Non-pigmented ciliary epithelial cell (primary cell): ENCODE measurements at regions not wholly inside any gene's neighbourhood (a gene's known extent, or its start where the extent isn't known, plus 50 kb on each side); places are given as distances from the start of the nearest gene placed in this dataset.

ENCODE experiments used
- DNase-seq: peaks from one replicate; pipeline ENCODE4 v3.0.0-alpha.2; 2010; ENCODE audit warnings: low read depth

GRCh38 chr20:11447371-11448100 is 470.2 kb upstream of the BTBD3 start:
- DNase-seq, result no peak

- no peak for DNase-seq
These were observed 469.1 kb upstream of the BTBD3 start for GRCh38 chr20:11448554-11448953.

- DNase-seq, result no peak
These were observed 465.9 kb upstream of the BTBD3 start for GRCh38 chr20:11451793-11452291.

- no peak for DNase-seq
These were observed 465.4 kb upstream of the BTBD3 start for GRCh38 chr20:11452326-11452725.

GRCh38 chr20:11453430-11453829 is 464.3 kb upstream of the BTBD3 start:
- DNase-seq, result peak; percentile 83

GRCh38 chr20:11454966-11455799 is 462.5 kb upstream of the BTBD3 start:
- DNase-seq, result no peak

- DNase-seq, result no peak
These were observed 460.2 kb upstream of the BTBD3 start for GRCh38 chr20:11457488-11457887.

- DNase-seq, result no peak
These were observed 458.4 kb upstream of the BTBD3 start for GRCh38 chr20:11459090-11459890.

- no peak for DNase-seq
These were observed 450.3 kb upstream of the BTBD3 start for GRCh38 chr20:11467436-11467835.

- no peak for DNase-seq
These were observed 448.8 kb upstream of the BTBD3 start for GRCh38 chr20:11468880-11469279.

GRCh38 chr20:11469795-11470435 is 447.8 kb upstream of the BTBD3 start:
- DNase-seq, result no peak

- DNase-seq, result no peak
These were observed 443.7 kb upstream of the BTBD3 start for GRCh38 chr20:11473983-11474382.

GRCh38 chr20:11483697-11484096 is 434.0 kb upstream of the BTBD3 start:
- no peak for DNase-seq

GRCh38 chr20:11484479-11484878 is 433.2 kb upstream of the BTBD3 start:
- DNase-seq, result no peak

GRCh38 chr20:11492386-11492785 is 425.3 kb upstream of the BTBD3 start:
- DNase-seq, result no peak

GRCh38 chr20:11492846-11493245 is 424.8 kb upstream of the BTBD3 start:
- DNase-seq, result no peak

- no peak for DNase-seq
These were observed 421.3 kb upstream of the BTBD3 start for GRCh38 chr20:11496380-11496779.

- DNase-seq, result no peak
These were observed 420.1 kb upstream of the BTBD3 start for GRCh38 chr20:11497545-11497944.

GRCh38 chr20:11499101-11499634 is 418.5 kb upstream of the BTBD3 start:
- DNase-seq, result no peak

- no peak for DNase-seq
These were observed 415.6 kb upstream of the BTBD3 start for GRCh38 chr20:11502061-11502460.

GRCh38 chr20:11502671-11503070 is 415.0 kb upstream of the BTBD3 start:
- DNase-seq, result no peak

GRCh38 chr20:11509776-11510175 is 407.9 kb upstream of the BTBD3 start:
- no peak for DNase-seq
